Thyroid gland (tissue), 4 donors: ENCODE measurements at regions not wholly inside any gene's neighbourhood (a gene's known extent, or its start where the extent isn't known, plus 50 kb on each side); places are given as distances from the start of the nearest gene placed in this dataset.

ENCODE experiments used
- DNase-seq, 2 donors: peaks; one replicate each; pipeline ENCODE4 v3.0.0-alpha.2; 2019
- H3K27ac ChIP-seq, 3 donors: fragments of 200-600 bp; sonication (generic); 1 replicate in 2 of 3; 2 replicates in 1 of 3; pipeline ENCODE4 v1.5.1; 2016 to 2019; ENCODE audit warnings: mild to moderate bottlenecking in 1 of 3, moderate library complexity in 1 of 3
- H3K27me3 ChIP-seq: fragments of 200-600 bp; sonication (generic); one replicate; pipeline ENCODE4 v1.5.1; 2019
- H3K36me3 ChIP-seq, 2 donors: fragments of 200-600 bp; sonication (generic); one replicate each; pipeline ENCODE4 v1.5.1; 2016 to 2019
- H3K4me1 ChIP-seq, 2 donors: fragments of 200-600 bp; sonication (generic); one replicate each; pipeline ENCODE4 v1.5.1; 2017 to 2019
- H3K4me3 ChIP-seq, 3 donors: fragments of 200-600 bp; sonication (generic); replicated peaks in 1 of 3; 1 replicate in 2 of 3; 2 replicates in 1 of 3; pipeline ENCODE4 v1.5.1; 2016; ENCODE audit warnings: mild to moderate bottlenecking in 1 of 3
- H3K9me3 ChIP-seq: fragments of 200-600 bp; sonication (generic); one replicate; pipeline ENCODE4 v1.5.1; 2017
- CTCF ChIP-seq, 6 experiments: fragments of 200-600 bp in 3 of 6; fragments of 450-650 bp in 3 of 6; sonication (generic) in 3 of 6; IDR thresholded peaks; one replicate each; pipeline ENCODE4 v1.5.1; 2016 to 2019; ENCODE audit warnings: antibody characterized with exemption in 6 of 6, mild to moderate bottlenecking in 2 of 6, inconsistent platforms in 1 of 6, moderate library complexity in 1 of 6
- POLR2A ChIP-seq, 2 donors: fragments of 450-650 bp; IDR thresholded peaks; one replicate each; pipeline ENCODE4 v1.6.1; 2017; ENCODE audit warnings: antibody characterized with exemption in 2 of 2, mild to moderate bottlenecking in 2 of 2, moderate library complexity in 1 of 2
- WGBS, 2 donors: methylation state at CpG; one replicate each; pipeline ENCODE4 v1.1.5; 2017; 5-methylcytosine and 5-hydroxymethylcytosine counted together
- intact Hi-C: fragments of 100-400 bp; cut with DNase I; formaldehyde crosslinking; loops from one replicate; pipeline ENCODE4 v1.15.1; 2023

- 66% methylated on average over 7 of the region's 7 CpGs for WGBS, 2 donors
- Histone ChIP-seq H3K27me3 (no peaks in the 10 kb centered on the region), H3K27ac (no peak overlapping the region), H3K4me1 (no peaks in the 10 kb centered on the region), H3K9me3 (no peaks in the 10 kb centered on the region), H3K4me3 (no peak overlapping the region), H3K36me3 (no peaks in the 10 kb centered on the region)
- no peak for TF ChIP-seq POLR2A (IDR thresholded peaks at IDR 0.05)
- TF ChIP-seq CTCF (IDR thresholded peaks at IDR 0.05), result no peak
- no peak for DNase-seq
- intact Hi-C loops, result no loop called here
Observed at GRCh38 chr22:49064836-49065235, 762.8 kb downstream of the BRD1 start.

- no peaks in the 10 kb centered on the region for H3K36me3 ChIP-seq
- no peak overlapping the region for H3K4me3 ChIP-seq
- TF ChIP-seq POLR2A (IDR thresholded peaks at IDR 0.05) (no peak), CTCF (IDR thresholded peaks at IDR 0.05) (no peak)
- intact Hi-C loops, result no loop called here
- no peaks in the 10 kb centered on the region for H3K27me3 ChIP-seq
- no peak for DNase-seq
- H3K4me1 ChIP-seq, result no peaks in the 10 kb centered on the region
- H3K9me3 ChIP-seq, result no peaks in the 10 kb centered on the region
- H3K27ac ChIP-seq, result no peak overlapping the region
- 44 to 70% methylated on average over 4 of the region's 4 CpGs for WGBS, 2 donors
Observed at GRCh38 chr22:49063545-49063890, 764.2 kb downstream of the BRD1 start.

- no peak for DNase-seq
- no peaks in the 10 kb centered on the region for H3K4me1 ChIP-seq
- TF ChIP-seq POLR2A (IDR thresholded peaks at IDR 0.05) (no peak), CTCF (IDR thresholded peaks at IDR 0.05) (no peak)
- intact Hi-C loops, result no loop called here
- H3K9me3 ChIP-seq, result no peaks in the 10 kb centered on the region
- H3K27ac ChIP-seq, result no peak overlapping the region
- H3K27me3 ChIP-seq, result no peaks in the 10 kb centered on the region
- no peak overlapping the region for H3K4me3 ChIP-seq
- WGBS, 2 donors, result 50% methylated on average over 9 to 10 of the region's 12 CpGs
- no peaks in the 10 kb centered on the region for H3K36me3 ChIP-seq
Observed at GRCh38 chr22:49062802-49063544, 764.7 kb downstream of the BRD1 start.

- intact Hi-C loops, result no loop called here
- 62 to 84% methylated on average over 12 to 16 of the region's 17 CpGs for WGBS, 2 donors
- Histone ChIP-seq H3K36me3 (no peaks in the 10 kb centered on the region), H3K27ac (no peak overlapping the region), H3K4me1 (no peaks in the 10 kb centered on the region), H3K9me3 (no peaks in the 10 kb centered on the region), H3K27me3 (no peaks in the 10 kb centered on the region), H3K4me3 (no peak overlapping the region)
- TF ChIP-seq POLR2A (IDR thresholded peaks at IDR 0.05) (no peak), CTCF (IDR thresholded peaks at IDR 0.05) (no peak)
- DNase-seq, result no peak
Observed at GRCh38 chr22:49062155-49062801, 765.4 kb downstream of the BRD1 start.

GRCh38 chr22:49057910-49058309, 769.8 kb downstream of the BRD1 start:
- Histone ChIP-seq H3K4me3 (no peak overlapping the region), H3K27ac (no peak overlapping the region), H3K36me3 (no peaks in the 10 kb centered on the region), H3K9me3 (no peaks in the 10 kb centered on the region), H3K4me1 (no peaks in the 10 kb centered on the region), H3K27me3 (no peaks in the 10 kb centered on the region)
- no peak for DNase-seq
- TF ChIP-seq CTCF (IDR thresholded peaks at IDR 0.05), result no peak
- WGBS, 2 donors, result 83 to 89% methylated on average over 7 of the region's 7 CpGs
- intact Hi-C loops, result no loop called here
